ENCODE measurements at regions not wholly inside any gene's neighbourhood (a gene's known extent, or its start where the extent isn't known, plus 50 kb on each side); places are given as distances from the start of the nearest gene placed in this dataset.

DNA sequence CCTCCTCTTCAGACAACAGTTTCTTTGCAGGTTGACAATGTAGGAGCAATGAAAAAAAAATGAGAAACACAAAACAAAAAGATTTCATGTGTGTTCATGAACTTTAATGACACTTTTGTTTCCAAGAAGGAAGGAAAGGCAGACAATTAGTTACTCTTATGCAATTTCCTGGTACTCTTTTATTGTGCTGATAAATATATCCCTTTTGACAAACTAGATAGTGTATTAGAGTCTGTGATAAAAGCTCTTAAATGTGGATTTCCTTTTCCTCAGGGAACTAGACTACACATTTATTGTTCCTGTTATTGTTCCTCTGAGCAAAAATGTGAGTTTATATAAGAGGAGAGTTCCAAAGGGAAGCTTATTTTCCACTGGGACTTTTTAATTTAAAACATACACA lies 188.7 kb upstream of the NRXN1 start:
- H3K27ac ChIP-seq: no peak overlapping the region
- H3K4me1 ChIP-seq: no peaks in the 10 kb centered on the region
- no peak overlapping the region for H3K4me3 ChIP-seq
- DNase-seq (no peak), ATAC-seq (peak; percentile 32 to 82 (median 64))
- TF ChIP-seq, protein P1, sequence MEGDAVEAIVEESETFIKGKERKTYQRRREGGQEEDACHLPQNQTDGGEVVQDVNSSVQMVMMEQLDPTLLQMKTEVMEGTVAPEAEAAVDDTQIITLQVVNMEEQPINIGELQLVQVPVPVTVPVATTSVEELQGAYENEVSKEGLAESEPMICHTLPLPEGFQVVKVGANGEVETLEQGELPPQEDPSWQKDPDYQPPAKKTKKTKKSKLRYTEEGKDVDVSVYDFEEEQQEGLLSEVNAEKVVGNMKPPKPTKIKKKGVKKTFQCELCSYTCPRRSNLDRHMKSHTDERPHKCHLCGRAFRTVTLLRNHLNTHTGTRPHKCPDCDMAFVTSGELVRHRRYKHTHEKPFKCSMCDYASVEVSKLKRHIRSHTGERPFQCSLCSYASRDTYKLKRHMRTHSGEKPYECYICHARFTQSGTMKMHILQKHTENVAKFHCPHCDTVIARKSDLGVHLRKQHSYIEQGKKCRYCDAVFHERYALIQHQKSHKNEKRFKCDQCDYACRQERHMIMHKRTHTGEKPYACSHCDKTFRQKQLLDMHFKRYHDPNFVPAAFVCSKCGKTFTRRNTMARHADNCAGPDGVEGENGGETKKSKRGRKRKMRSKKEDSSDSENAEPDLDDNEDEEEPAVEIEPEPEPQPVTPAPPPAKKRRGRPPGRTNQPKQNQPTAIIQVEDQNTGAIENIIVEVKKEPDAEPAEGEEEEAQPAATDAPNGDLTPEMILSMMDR (IDR thresholded peaks at IDR 0.05): no peak
- no peak for TF ChIP-seq POLR2A (IDR thresholded peaks at IDR 0.05)
- H3K9me3 ChIP-seq: no peaks in the 10 kb centered on the region
- H3K27me3 ChIP-seq: no peaks in the 10 kb centered on the region
- no peaks in the 10 kb centered on the region for H3K36me3 ChIP-seq
- intact Hi-C loops (cut with DNase I): no loop called here

GRCh38 chr2:51220080-51220479 lies 188.1 kb upstream of the NRXN1 start:
- Histone ChIP-seq H3K9me3 (no peaks in the 10 kb centered on the region), H3K36me3 (no peaks in the 10 kb centered on the region), H3K4me1 (no peaks in the 10 kb centered on the region), H3K27me3 (no peaks in the 10 kb centered on the region), H3K27ac (no peak overlapping the region), H3K4me3 (no peak overlapping the region)
- DNase-seq: no peak
- intact Hi-C loops (cut with DNase I): no loop called here
- no peak for ATAC-seq
- TF ChIP-seq, protein P1 (IDR thresholded peaks at IDR 0.05): no peak
- WGBS (ENCODE audit: insufficient coverage, low coverage, low lambda C conversion rate, missing lambda C conversion rate): 67% methylated on average over 2 of the region's 2 CpGs

- ATAC-seq: no peak
- 43% methylated on average over 4 of the region's 4 CpGs for WGBS (ENCODE audit: insufficient coverage, low coverage, low lambda C conversion rate, missing lambda C conversion rate)
Measured at GRCh38 chr2:51219468-51219867, 187.5 kb upstream of the NRXN1 start.

DNA sequence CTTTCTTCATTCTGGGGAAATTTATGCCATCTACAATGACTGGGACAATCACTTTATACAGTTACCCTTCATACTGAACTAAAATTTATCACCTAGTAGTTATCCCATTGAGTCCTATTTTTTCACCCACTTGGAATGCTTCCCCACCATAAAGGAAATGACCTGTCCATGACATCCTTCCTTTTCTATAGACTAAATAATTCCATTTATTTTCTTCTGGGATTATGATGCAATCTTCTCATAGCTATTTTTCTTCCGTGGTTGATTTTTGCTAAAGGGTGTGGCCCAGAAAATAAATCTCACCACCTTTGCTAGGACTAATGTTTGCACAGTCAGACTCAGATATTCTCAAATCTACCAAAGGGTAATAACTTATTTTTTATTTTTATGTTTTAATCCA lies 186.1 kb upstream of the NRXN1 start:
- 59% methylated on average over 1 of the region's 1 CpG for WGBS (ENCODE audit: insufficient coverage, low coverage, low lambda C conversion rate, missing lambda C conversion rate)
- TF ChIP-seq, protein P1 (IDR thresholded peaks at IDR 0.05): no peak
- no peak for TF ChIP-seq POLR2A (IDR thresholded peaks at IDR 0.05)
- no peaks in the 10 kb centered on the region for H3K4me1 ChIP-seq
- no peak overlapping the region for H3K4me3 ChIP-seq
- no peaks in the 10 kb centered on the region for H3K9me3 ChIP-seq
- ATAC-seq (no peak), DNase-seq (no peak)
- H3K27me3 ChIP-seq: no peaks in the 10 kb centered on the region
- no peak overlapping the region for H3K27ac ChIP-seq
- intact Hi-C loops (cut with DNase I): no loop called here
- H3K36me3 ChIP-seq: no peaks in the 10 kb centered on the region

More at GRCh38 chr2:51219468-51219867, 187.5 kb upstream of the NRXN1 start:
- Histone ChIP-seq H3K36me3 (no peaks in the 10 kb centered on the region), H3K27me3 (no peaks in the 10 kb centered on the region), H3K4me3 (no peak overlapping the region), H3K9me3 (no peaks in the 10 kb centered on the region), H3K4me1 (no peaks in the 10 kb centered on the region), H3K27ac (no peak overlapping the region)
- intact Hi-C loops (cut with DNase I): no loop called here
- no peak for DNase-seq
- no peak for TF ChIP-seq POLR2A (IDR thresholded peaks at IDR 0.05)
- TF ChIP-seq, protein P1 (IDR thresholded peaks at IDR 0.05): no peak

DNA sequence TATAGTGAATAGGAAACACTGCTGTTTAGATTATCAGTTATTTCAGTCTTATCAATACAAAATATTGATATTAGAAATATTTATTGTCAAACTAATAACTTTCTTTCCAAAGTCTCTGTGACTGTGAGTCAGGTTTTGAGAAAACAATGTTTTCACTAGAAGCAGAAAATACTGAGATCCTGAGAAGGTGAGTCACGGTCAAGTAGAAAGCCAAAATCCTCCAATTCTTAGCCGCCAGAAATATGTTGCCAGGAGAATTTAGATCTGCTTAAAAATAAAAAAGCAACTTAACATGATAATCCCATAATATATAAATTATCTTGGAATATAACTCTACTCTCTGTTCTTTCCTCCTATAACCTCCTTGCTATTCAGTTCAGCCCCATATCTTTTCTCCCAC lies 181.9 kb upstream of the NRXN1 start:
- Histone ChIP-seq H3K27ac (no peak overlapping the region), H3K27me3 (no peaks in the 10 kb centered on the region), H3K36me3 (no peaks in the 10 kb centered on the region), H3K4me3 (no peak overlapping the region), H3K9me3 (no peaks in the 10 kb centered on the region), H3K4me1 (no peaks in the 10 kb centered on the region)
- WGBS (ENCODE audit: insufficient coverage, low coverage, low lambda C conversion rate, missing lambda C conversion rate): 100% methylated on average over 2 of the region's 2 CpGs
- TF ChIP-seq, protein P1 (IDR thresholded peaks at IDR 0.05): no peak
- no peak for TF ChIP-seq POLR2A (IDR thresholded peaks at IDR 0.05)
- ATAC-seq (no peak), DNase-seq (no peak)
- intact Hi-C loops (cut with DNase I): no loop called here

Measured in right lobe of liver (tissue), 6 donors.